HEK293T (cell line): ENCODE measurements at regions not wholly inside any gene's neighbourhood (a gene's known extent, or its start where the extent isn't known, plus 50 kb on each side); places are given as distances from the start of the nearest gene placed in this dataset.

Experiments used
- ARNT ChIP-seq: fragments of 450-650 bp; IDR thresholded peaks from 2 replicates; pipeline ENCODE4 v1.6.1; 2017; ENCODE audit warnings: mild to moderate bottlenecking
- BHLHE40 ChIP-seq: fragments of 450-650 bp; IDR thresholded peaks from 2 replicates; pipeline ENCODE4 v1.6.1; 2016; ENCODE audit warnings: mild to moderate bottlenecking, moderate library complexity, borderline replicate concordance
- CTBP1 ChIP-seq: fragments of 450-650 bp; IDR thresholded peaks from 2 replicates; pipeline ENCODE4 v1.6.1; 2016; ENCODE audit warnings: borderline replicate concordance
- ELF4 ChIP-seq: fragments of 450-650 bp; IDR thresholded peaks from 2 replicates; pipeline ENCODE4 v1.6.1; 2017; ENCODE audit warnings: antibody characterized with exemption
- FOXA1 ChIP-seq: fragments of 450-650 bp; IDR thresholded peaks from 2 replicates; pipeline ENCODE4 v1.6.1; 2016; ENCODE audit warnings: mild to moderate bottlenecking
- FOXK2 ChIP-seq: fragments of 450-650 bp; IDR thresholded peaks from 2 replicates; pipeline ENCODE4 v1.6.1; 2016; ENCODE audit warnings: mild to moderate bottlenecking
- FOXM1 ChIP-seq: fragments of 450-650 bp; IDR thresholded peaks from 2 replicates; pipeline ENCODE4 v1.6.1; 2017; ENCODE audit warnings: mild to moderate bottlenecking, borderline replicate concordance
- L3MBTL2 ChIP-seq: fragments of 450-650 bp; conservative IDR thresholded peaks from 2 replicates; pipeline ENCODE4 v1.6.1; 2016; ENCODE audit warnings: mild to moderate bottlenecking
- LEF1 ChIP-seq: fragments of 450-650 bp; IDR thresholded peaks from 2 replicates; pipeline ENCODE4 v1.6.1; 2017; ENCODE audit warnings: mild to moderate bottlenecking, borderline replicate concordance
- NFRKB ChIP-seq: fragments of 450-650 bp; IDR thresholded peaks from 2 replicates; pipeline ENCODE4 v1.6.1; 2016; ENCODE audit warnings: mild to moderate bottlenecking, moderate library complexity
- PKNOX1 ChIP-seq: fragments of 450-650 bp; IDR thresholded peaks from 2 replicates; pipeline ENCODE4 v1.6.1; 2016
- SP1 ChIP-seq: fragments of 450-650 bp; IDR thresholded peaks from 2 replicates; pipeline ENCODE4 v1.6.1; 2017
- TARDBP ChIP-seq: fragments of 450-650 bp; IDR thresholded peaks from 2 replicates; pipeline ENCODE4 v1.6.1; 2016

- no peak for TF ChIP-seq SP1
- no peak for TF ChIP-seq FOXM1
- TF ChIP-seq BHLHE40, result no peak
- TF ChIP-seq PKNOX1, result no peak
- TF ChIP-seq ARNT, result no peak
- no peak for TF ChIP-seq NFRKB
- no peak for TF ChIP-seq FOXA1
- no peak for TF ChIP-seq ELF4
- no peak for TF ChIP-seq FOXK2
- TF ChIP-seq LEF1, result no peak
- no peak for TF ChIP-seq TARDBP
- TF ChIP-seq CTBP1, result no peak
- no peak for TF ChIP-seq L3MBTL2
Observed at GRCh38 chr3:151567477-151567876, 106.6 kb upstream of the IGSF10 start.
